Parathyroid adenoma (tissue), 2 donors: ENCODE measurements at regions not wholly inside any gene's neighbourhood (a gene's known extent, or its start where the extent isn't known, plus 50 kb on each side); places are given as distances from the start of the nearest gene placed in this dataset.

Experiments used
- H2AFZ ChIP-seq: fragments of 300-600 bp; sonication (generic); one replicate; pipeline ENCODE4 v1.7.0; 2017; ENCODE audit warnings: antibody characterized with exemption, mild to moderate bottlenecking
- H3K27ac ChIP-seq: fragments of 300-600 bp; sonication (generic); one replicate; pipeline ENCODE4 v1.7.0; 2017
- H3K27me3 ChIP-seq: fragments of 300-600 bp; sonication (generic); one replicate; pipeline ENCODE4 v1.7.0; 2017; ENCODE audit warnings: low read length; ENCODE audit not compliant: control insufficient read depth, insufficient read depth
- H3K36me3 ChIP-seq: fragments of 300-600 bp; sonication (generic); one replicate; pipeline ENCODE4 v1.7.0; 2017; ENCODE audit warnings: low read length; ENCODE audit not compliant: control insufficient read depth, insufficient read depth
- H3K4me1 ChIP-seq: fragments of 300-600 bp; sonication (generic); one replicate; pipeline ENCODE4 v1.7.0; 2017; ENCODE audit warnings: control low read depth
- H3K4me2 ChIP-seq: fragments of 300-600 bp; sonication (generic); one replicate; pipeline ENCODE4 v1.7.0; 2017; ENCODE audit warnings: low read length
- H3K4me3 ChIP-seq: fragments of 300-600 bp; sonication (generic); one replicate; pipeline ENCODE4 v1.7.0; 2017; ENCODE audit warnings: low read depth, low read length
- H3K79me2 ChIP-seq: fragments of 300-600 bp; sonication (generic); one replicate; pipeline ENCODE4 v1.7.0; 2017; ENCODE audit warnings: control low read depth
- H3K9ac ChIP-seq: fragments of 300-600 bp; sonication (generic); one replicate; pipeline ENCODE4 v1.7.0; 2017; ENCODE audit warnings: mild to moderate bottlenecking
- H3K9me3 ChIP-seq: fragments of 300-600 bp; sonication (generic); one replicate; pipeline ENCODE4 v1.7.0; 2017; ENCODE audit warnings: low read length; ENCODE audit not compliant: control insufficient read depth
- TF ChIP-seq, protein P1 (sequence below): fragments of 300-600 bp; sonication (generic); IDR thresholded peaks from one replicate; pipeline ENCODE4 v1.7.0; 2017; ENCODE audit warnings: antibody characterized with exemption, mild to moderate bottlenecking
- donor health status: primary hyperparathyroidism.

DNA sequence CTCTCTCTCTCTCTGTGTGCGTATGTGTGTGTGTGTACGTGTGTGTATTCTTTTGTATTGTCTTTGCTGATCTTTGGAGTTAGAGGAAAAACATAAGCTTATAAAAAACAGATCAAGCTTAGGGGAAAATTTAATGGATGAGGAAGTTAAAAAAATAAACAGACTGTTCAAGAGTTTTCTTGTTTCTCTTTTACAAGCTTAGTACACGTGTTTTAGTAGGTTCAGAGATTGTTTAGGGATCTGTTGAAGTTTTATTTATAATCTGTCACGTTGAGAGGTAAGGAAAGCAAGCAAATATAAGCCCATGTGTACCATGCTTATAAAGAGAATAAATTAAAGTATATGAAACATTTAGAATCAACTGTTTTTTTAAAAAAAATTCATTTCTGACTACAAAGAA lies 1470.3 kb upstream of the NUDT12 start:
- Histone ChIP-seq H3K4me2 (no peak overlapping the region), H3K9me3 (no peaks in the 10 kb centered on the region), H3K4me3 (no peak overlapping the region), H3K36me3 (no peaks in the 10 kb centered on the region), H3K4me1 (peaks cover 13% of the 10 kb centered on the region), H3K27ac (no peak overlapping the region), H3K9ac (no peak overlapping the region), H2AFZ (no peak overlapping the region), H3K27me3 (no peaks in the 10 kb centered on the region), H3K79me2 (no peaks in the 10 kb centered on the region)
- TF ChIP-seq, protein P1, sequence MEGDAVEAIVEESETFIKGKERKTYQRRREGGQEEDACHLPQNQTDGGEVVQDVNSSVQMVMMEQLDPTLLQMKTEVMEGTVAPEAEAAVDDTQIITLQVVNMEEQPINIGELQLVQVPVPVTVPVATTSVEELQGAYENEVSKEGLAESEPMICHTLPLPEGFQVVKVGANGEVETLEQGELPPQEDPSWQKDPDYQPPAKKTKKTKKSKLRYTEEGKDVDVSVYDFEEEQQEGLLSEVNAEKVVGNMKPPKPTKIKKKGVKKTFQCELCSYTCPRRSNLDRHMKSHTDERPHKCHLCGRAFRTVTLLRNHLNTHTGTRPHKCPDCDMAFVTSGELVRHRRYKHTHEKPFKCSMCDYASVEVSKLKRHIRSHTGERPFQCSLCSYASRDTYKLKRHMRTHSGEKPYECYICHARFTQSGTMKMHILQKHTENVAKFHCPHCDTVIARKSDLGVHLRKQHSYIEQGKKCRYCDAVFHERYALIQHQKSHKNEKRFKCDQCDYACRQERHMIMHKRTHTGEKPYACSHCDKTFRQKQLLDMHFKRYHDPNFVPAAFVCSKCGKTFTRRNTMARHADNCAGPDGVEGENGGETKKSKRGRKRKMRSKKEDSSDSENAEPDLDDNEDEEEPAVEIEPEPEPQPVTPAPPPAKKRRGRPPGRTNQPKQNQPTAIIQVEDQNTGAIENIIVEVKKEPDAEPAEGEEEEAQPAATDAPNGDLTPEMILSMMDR = no peak

DNA sequence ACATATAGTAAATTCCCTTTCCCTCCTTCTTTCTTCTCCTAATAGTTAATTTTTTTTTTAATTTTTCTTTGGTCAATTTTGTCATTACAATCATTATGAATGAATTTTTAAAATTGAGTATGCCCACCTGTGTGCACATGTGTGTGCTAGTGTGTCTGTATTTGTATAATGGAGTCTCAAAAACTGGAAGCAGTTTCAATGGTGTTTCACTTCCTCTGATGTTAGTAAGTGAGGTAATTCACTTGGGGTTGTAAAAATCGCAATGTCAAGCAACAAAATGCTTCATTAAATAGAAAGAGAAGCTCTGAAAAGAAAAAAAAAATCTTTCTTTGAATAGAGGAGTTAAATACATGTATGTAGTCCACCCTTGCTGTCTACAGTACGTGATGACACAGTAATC lies 1467.6 kb upstream of the NUDT12 start:
- no peak overlapping the region for H3K4me2 ChIP-seq
- H3K27me3 ChIP-seq = no peaks in the 10 kb centered on the region
- no peak overlapping the region for H3K4me3 ChIP-seq
- no peak overlapping the region for H2AFZ ChIP-seq
- H3K36me3 ChIP-seq = no peaks in the 10 kb centered on the region
- no peak overlapping the region for H3K27ac ChIP-seq
- no peaks in the 10 kb centered on the region for H3K79me2 ChIP-seq
- H3K9ac ChIP-seq = no peak overlapping the region
- H3K4me1 ChIP-seq = peaks cover 13% of the 10 kb centered on the region
- no peaks in the 10 kb centered on the region for H3K9me3 ChIP-seq
- TF ChIP-seq, protein P1 = no peak

- H2AFZ ChIP-seq = no peak overlapping the region
- TF ChIP-seq, protein P1 = no peak
- H3K79me2 ChIP-seq = no peaks in the 10 kb centered on the region
These were observed 1452.5 kb upstream of the NUDT12 start for GRCh38 chr5:105015098-105015497.

DNA sequence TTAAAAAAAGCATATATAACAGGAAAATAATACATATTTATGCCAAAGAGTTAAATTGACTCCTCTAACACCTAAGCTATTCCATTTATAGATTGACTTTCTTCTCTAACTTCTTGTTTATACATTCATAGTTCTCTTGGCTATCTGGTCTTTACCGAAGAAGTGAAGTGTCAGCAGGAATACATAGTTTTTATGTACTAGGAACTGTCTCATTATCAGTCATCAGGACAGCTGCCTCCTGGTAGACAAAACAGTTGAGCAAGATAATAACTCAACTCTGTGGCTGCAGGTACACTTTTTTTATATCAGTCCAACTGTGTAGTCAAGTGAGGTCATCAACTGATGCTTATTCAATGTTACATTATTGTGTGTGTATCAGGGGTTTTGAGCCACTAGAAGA lies 1436.0 kb upstream of the NUDT12 start:
- H2AFZ ChIP-seq = no peak overlapping the region
- H3K79me2 ChIP-seq = no peaks in the 10 kb centered on the region
- no peaks in the 10 kb centered on the region for H3K9me3 ChIP-seq
- H3K27me3 ChIP-seq = no peaks in the 10 kb centered on the region
- peak overlapping the region; percentile 53 for H3K27ac ChIP-seq
- H3K9ac ChIP-seq = no peak overlapping the region
- H3K4me3 ChIP-seq = peak overlapping the region; percentile 28
- H3K4me2 ChIP-seq = no peak overlapping the region
- H3K4me1 ChIP-seq = peaks cover 11% of the 10 kb centered on the region
- no peaks in the 10 kb centered on the region for H3K36me3 ChIP-seq
- TF ChIP-seq, protein P1 = no peak

More at GRCh38 chr5:105015098-105015497, 1452.5 kb upstream of the NUDT12 start:
- Histone ChIP-seq H3K27ac (no peak overlapping the region), H3K4me2 (no peak overlapping the region), H3K4me1 (no peaks in the 10 kb centered on the region), H3K9ac (no peak overlapping the region), H3K9me3 (no peaks in the 10 kb centered on the region), H3K27me3 (no peaks in the 10 kb centered on the region), H3K4me3 (no peak overlapping the region), H3K36me3 (no peaks in the 10 kb centered on the region)

DNA sequence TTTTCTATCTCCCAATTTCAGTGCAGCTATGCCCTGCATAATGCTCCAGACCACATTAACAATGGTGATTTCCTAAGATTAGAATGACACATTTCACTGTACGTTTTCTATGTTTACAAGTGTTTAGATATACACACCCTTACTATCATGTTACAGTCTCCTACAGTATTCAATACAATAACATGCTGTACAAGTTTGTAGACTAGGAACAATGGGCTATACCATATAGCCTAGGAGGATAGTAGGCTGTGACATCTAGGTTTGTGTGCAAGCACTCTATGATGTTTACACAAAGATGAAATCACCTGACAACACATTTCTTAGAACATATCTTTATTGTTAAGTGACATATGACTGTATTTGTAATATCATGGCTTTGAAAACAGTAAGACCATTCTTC lies 1435.6 kb upstream of the NUDT12 start:
- peak overlapping the region; percentile 53 for H3K27ac ChIP-seq
- H3K4me1 ChIP-seq = peaks cover 11% of the 10 kb centered on the region
- no peak overlapping the region for H3K9ac ChIP-seq
- H2AFZ ChIP-seq = no peak overlapping the region
- H3K79me2 ChIP-seq = no peaks in the 10 kb centered on the region
- H3K4me2 ChIP-seq = no peak overlapping the region
- H3K27me3 ChIP-seq = no peaks in the 10 kb centered on the region
- peak overlapping the region; percentile 28 for H3K4me3 ChIP-seq
- no peaks in the 10 kb centered on the region for H3K36me3 ChIP-seq
- TF ChIP-seq, protein P1 = no peak
- no peaks in the 10 kb centered on the region for H3K9me3 ChIP-seq
